Keratinocyte (primary cell): ENCODE measurements at regions not wholly inside any gene's neighbourhood (a gene's known extent, or its start where the extent isn't known, plus 50 kb on each side); places are given as distances from the start of the nearest gene placed in this dataset.

Source experiments
- DNase-seq: peaks from one replicate; pipeline ENCODE4 v3.0.0-alpha.2; 2011; ENCODE audit warnings: low read depth, missing footprints, low spot score
- FAIRE-seq: peaks from 2 replicates; lab custom pipeline; 2011; peaks lifted over from hg19 to GRCh38; lab: Jason Lieb, UNC
- H2AFZ ChIP-seq: 2 replicates; pipeline ENCODE4 v1.6.0; 2012; ENCODE audit warnings: low read length, control low read depth, inconsistent platforms; ENCODE audit not compliant: control insufficient read depth
- H3K27ac ChIP-seq: 2 replicates; pipeline ENCODE4 v1.5.1; 2011; ENCODE audit warnings: low read length; ENCODE audit not compliant: control insufficient read depth, insufficient read depth
- H3K27me3 ChIP-seq: 3 replicates; pipeline ENCODE4 v1.6.0; 2011; ENCODE audit warnings: low read length; ENCODE audit not compliant: control insufficient read depth, insufficient read depth; ENCODE audit errors: extremely low read depth
- H3K36me3 ChIP-seq, 2 experiments: 2 replicates in 1 of 2; 3 replicates in 1 of 2; pipeline ENCODE4 v1.5.1; 2011; ENCODE audit warnings: low read length in 2 of 2, mild to moderate bottlenecking in 1 of 2; ENCODE audit not compliant: control insufficient read depth in 2 of 2, insufficient read depth in 2 of 2; ENCODE audit errors: extremely low read depth in 1 of 2
- H3K4me1 ChIP-seq: 3 replicates; pipeline ENCODE4 v1.5.1; 2011; ENCODE audit warnings: low read length; ENCODE audit not compliant: control insufficient read depth, insufficient read depth; ENCODE audit errors: extremely low read depth
- H3K4me2 ChIP-seq: 3 replicates; pipeline ENCODE4 v1.6.0; 2011; ENCODE audit warnings: low read depth, low read length; ENCODE audit not compliant: control insufficient read depth, insufficient read depth; ENCODE audit errors: extremely low read depth
- H3K4me3 ChIP-seq, 3 experiments: fragments of 200-600 bp in 1 of 3; sonication (generic) in 1 of 3; 2 replicates in 2 of 3; 3 replicates in 1 of 3; pipeline ENCODE4 v1.5.1; 2011 to 2016; ENCODE audit warnings: low read length in 3 of 3, mild to moderate bottlenecking in 3 of 3, control low read depth in 2 of 3, inconsistent platforms in 1 of 3, low read depth in 1 of 3, mixed read lengths in 1 of 3, mixed run types in 1 of 3, moderate library complexity in 1 of 3; ENCODE audit not compliant: control insufficient read depth in 2 of 3, insufficient read depth in 2 of 3; ENCODE audit errors: extremely low read depth in 1 of 3
- H3K79me2 ChIP-seq: 2 replicates; pipeline ENCODE4 v1.6.0; 2012; ENCODE audit warnings: low read length; ENCODE audit not compliant: control insufficient read depth, insufficient read depth
- H3K9ac ChIP-seq: 3 replicates; pipeline ENCODE4 v1.6.0; 2011; ENCODE audit warnings: low read length; ENCODE audit not compliant: control insufficient read depth, insufficient read depth; ENCODE audit errors: extremely low read depth
- H3K9me1 ChIP-seq: 3 replicates; pipeline ENCODE4 v1.6.0; 2011; ENCODE audit warnings: low read length; ENCODE audit not compliant: control insufficient read depth, insufficient read depth; ENCODE audit errors: extremely low read depth
- H3K9me3 ChIP-seq: 2 replicates; pipeline ENCODE4 v1.5.1; 2012; ENCODE audit warnings: low read depth, low read length; ENCODE audit not compliant: control insufficient read depth
- H4K20me1 ChIP-seq: 3 replicates; pipeline ENCODE4 v1.6.0; 2011; ENCODE audit warnings: low read length; ENCODE audit not compliant: control insufficient read depth, insufficient read depth; ENCODE audit errors: extremely low read depth
- CTCF ChIP-seq, 3 experiments: IDR thresholded peaks in 1 of 3; conservative IDR thresholded peaks in 1 of 3; optimal IDR thresholded peaks in 1 of 3; 2 replicates in 2 of 3; 3 replicates in 1 of 3; pipeline versions ENCODE3 to v1.5.1; 2011; ENCODE audit warnings: low read length in 3 of 3, mild to moderate bottlenecking in 3 of 3, moderate library complexity in 2 of 3, control low read depth in 1 of 3, inconsistent platforms in 1 of 3; ENCODE audit not compliant: insufficient read depth in 2 of 3; ENCODE audit errors: extremely low read depth in 1 of 3
- EZH2 ChIP-seq: IDR thresholded peaks from one replicate; pipeline ENCODE4 v1.6.1; 2012; ENCODE audit warnings: inconsistent platforms, mild to moderate bottlenecking, low read length, moderate library complexity
- dilution Hi-C: fragments of 300-500 bp; cut with MboI; formaldehyde crosslinking; loops from one replicate; pipeline ENCODE4 v1.7.0; 2020; ENCODE audit warnings: low sequenced_read_pairs; ENCODE audit not compliant: extremely low pct_ligation_motif_present

DNA sequence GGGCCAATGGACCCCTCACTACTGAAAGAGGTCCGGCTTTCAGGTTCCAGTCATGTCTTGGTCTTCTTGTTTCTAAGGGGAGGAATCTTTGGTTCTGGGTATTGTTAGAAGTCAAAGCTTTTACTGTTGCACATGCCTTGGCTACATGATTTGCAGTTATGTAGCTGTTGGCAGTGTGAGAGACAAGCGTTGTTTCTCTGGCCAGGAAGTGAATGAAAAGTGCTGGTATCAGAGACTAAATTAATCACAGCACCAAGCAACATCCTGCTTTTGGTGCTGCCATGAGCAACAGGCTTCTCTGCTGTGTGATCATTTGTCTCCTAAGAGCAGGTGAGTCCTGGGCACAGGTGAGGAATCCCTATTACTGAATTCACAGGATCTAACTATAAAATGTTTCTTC is 100.1 kb upstream of the PRSS3 start:
- DNase-seq (no peak), FAIRE-seq (no peak)
- H2AFZ ChIP-seq: no peak overlapping the region
- H3K27me3 ChIP-seq: no peaks in the 10 kb centered on the region
- no peaks in the 10 kb centered on the region for H3K9me3 ChIP-seq
- H3K4me3 ChIP-seq: no peak overlapping the region
- no peaks in the 10 kb centered on the region for H3K79me2 ChIP-seq
- H3K4me2 ChIP-seq: no peak overlapping the region
- no peaks in the 10 kb centered on the region for H4K20me1 ChIP-seq
- TF ChIP-seq CTCF (optimal IDR thresholded peaks at IDR 0.05 in 1 of 3, IDR thresholded peaks at IDR 0.05 in 1 of 3, conservative IDR thresholded peaks at IDR 0.05 in 1 of 3; ENCODE audit: extremely low read depth in 1 of 3, insufficient read depth in 2 of 3, low read length in 3 of 3) (no peak), EZH2 (no peak)
- H3K4me1 ChIP-seq: no peaks in the 10 kb centered on the region
- no peaks in the 10 kb centered on the region for H3K9me1 ChIP-seq
- H3K36me3 ChIP-seq: no peaks in the 10 kb centered on the region
- no peak overlapping the region for H3K27ac ChIP-seq
- dilution Hi-C loops: no loop called here
- no peak overlapping the region for H3K9ac ChIP-seq

DNA sequence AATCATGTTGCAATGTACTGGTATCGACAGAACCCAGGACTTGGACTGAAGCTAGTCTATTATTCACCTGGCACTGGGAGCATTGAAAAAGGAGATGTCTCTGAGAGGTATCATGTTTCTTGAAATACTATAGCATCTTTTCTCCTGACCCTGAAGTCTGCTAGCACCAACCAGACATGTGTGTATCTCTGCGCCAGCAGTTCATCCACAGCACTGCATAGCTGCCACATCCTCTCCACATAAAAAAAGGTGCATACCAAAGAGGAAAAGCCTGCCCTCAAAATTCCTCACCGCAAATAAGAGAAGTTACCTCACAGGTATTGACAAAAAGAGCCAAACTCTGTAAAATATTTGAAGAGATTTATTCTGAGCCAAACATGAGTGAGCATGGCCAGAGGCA is 99.5 kb upstream of the PRSS3 start:
- H3K4me1 ChIP-seq: no peaks in the 10 kb centered on the region
- no peaks in the 10 kb centered on the region for H3K79me2 ChIP-seq
- H3K36me3 ChIP-seq: no peaks in the 10 kb centered on the region
- no peak overlapping the region for H2AFZ ChIP-seq
- H3K9me1 ChIP-seq: no peaks in the 10 kb centered on the region
- H3K9ac ChIP-seq: no peak overlapping the region
- no peak for TF ChIP-seq CTCF (optimal IDR thresholded peaks at IDR 0.05 in 1 of 3, IDR thresholded peaks at IDR 0.05 in 1 of 3, conservative IDR thresholded peaks at IDR 0.05 in 1 of 3; ENCODE audit: extremely low read depth in 1 of 3, insufficient read depth in 2 of 3, low read length in 3 of 3)
- no peak for TF ChIP-seq EZH2
- DNase-seq (no peak), FAIRE-seq (no peak)
- H3K27me3 ChIP-seq: no peaks in the 10 kb centered on the region
- no peaks in the 10 kb centered on the region for H4K20me1 ChIP-seq
- no peak overlapping the region for H3K4me3 ChIP-seq
- dilution Hi-C loops: no loop called here
- no peak overlapping the region for H3K27ac ChIP-seq
- H3K9me3 ChIP-seq: no peaks in the 10 kb centered on the region
- H3K4me2 ChIP-seq: no peak overlapping the region
